CD4-positive, alpha-beta T cell treated with Interleukin-17A for 4 hours (primary cell): ENCODE measurements at regions not wholly inside any gene's neighbourhood (a gene's known extent, or its start where the extent isn't known, plus 50 kb on each side); places are given as distances from the start of the nearest gene placed in this dataset.
"Not testable (repeated sequence)": the region's sequence is repeated elsewhere in the genome, so short reads cannot be mapped to it uniquely, and the experiment has no call there.

Experiments used
- DNase-seq: peaks from one replicate; pipeline ENCODE4 v3.0.0-alpha.2; 2020; ENCODE audit warnings: mixed read lengths

DNA sequence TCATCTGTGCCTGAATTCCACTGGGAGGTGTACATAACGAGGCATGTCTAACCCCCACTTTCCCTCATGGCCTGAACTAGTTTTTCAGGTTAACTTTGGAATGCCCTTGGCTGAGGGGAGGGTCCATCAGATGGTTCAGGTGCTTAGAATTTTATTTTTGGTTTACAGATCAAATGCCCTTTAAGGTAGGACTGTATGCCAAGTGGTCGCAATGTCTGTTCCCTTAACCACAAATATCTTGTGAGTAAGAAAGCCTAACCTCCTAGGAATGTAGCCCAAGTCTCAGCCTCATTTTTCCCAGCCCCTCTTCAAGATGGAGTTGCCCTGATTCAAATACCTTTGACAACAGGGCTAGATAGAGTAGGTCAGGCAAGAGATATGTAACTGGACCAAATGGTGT lies 78.4 kb downstream of the RNASET2 start:
- DNase-seq, result no peak

DNA sequence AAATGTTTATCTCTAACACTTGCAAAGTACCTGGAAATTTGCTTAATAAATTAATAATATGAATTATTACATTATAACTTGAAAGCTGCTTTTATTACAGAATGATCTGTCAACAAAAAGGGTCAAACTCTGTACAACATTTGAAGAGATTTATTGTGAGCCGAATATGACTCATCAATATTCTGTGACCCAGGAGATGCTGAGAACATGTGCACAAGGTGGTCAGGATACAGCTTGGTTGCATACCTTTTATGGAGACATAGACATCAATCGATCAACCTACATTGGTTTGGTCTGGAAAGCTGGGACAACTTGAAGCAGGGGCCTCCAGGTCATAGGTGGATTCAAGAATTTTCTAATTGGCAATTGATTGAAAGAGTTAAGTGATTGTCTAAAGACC lies 79.0 kb downstream of the RNASET2 start:
- DNase-seq, result no peak

DNA sequence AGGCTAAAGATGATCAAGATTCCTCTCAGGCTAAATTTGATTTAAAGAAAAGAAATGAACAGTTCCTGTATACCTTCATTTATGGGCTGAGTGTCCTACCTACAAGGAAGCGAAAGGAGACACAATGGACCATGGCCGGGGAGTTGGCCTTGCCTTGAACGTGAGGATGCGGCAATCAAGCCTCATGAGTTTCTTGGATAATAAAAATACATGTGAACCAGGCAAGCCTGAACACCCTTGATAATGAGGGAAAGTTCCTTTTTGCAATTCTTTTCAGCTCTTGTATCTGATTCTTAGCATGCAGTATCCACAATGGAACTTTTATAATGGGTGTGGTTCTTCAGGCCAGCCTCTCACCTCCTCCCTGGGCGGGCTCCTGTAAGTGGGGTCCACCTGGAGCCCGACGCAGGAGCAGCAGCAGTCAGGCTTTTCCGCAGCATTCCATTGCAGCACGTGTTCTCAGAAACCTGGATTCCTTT lies 83.8 kb downstream of the RNASET2 start:
- DNase-seq, result no peak

DNA sequence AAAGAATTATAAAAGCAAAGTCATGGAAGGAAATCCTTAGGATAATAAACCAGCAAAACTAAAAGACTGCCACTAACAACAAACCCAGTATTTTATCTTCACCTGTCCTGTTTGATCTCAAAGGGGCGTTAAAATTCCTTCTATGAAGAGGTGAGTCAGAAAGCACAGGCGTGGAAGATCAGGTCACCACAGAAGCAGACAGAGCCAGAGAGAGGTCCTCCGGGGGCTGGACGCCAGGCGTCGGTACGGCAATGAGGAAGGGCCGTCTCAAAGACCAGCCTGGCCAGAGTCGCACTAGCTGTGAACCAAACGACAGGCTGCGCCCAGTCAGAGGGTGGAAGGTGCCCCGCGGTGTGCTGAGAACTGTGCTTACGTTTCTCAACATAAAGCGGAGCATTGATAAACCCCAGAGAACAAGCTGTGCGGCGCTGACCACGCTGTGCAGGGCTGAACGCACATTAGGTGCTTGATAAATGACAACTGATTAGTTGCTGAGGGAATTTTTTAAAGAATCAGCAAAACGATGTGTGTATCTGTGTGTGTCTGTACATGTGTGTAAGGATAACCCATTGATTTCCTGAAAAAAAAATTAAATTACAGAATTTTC lies 85.6 kb downstream of the RNASET2 start:
- no peak for DNase-seq

DNA sequence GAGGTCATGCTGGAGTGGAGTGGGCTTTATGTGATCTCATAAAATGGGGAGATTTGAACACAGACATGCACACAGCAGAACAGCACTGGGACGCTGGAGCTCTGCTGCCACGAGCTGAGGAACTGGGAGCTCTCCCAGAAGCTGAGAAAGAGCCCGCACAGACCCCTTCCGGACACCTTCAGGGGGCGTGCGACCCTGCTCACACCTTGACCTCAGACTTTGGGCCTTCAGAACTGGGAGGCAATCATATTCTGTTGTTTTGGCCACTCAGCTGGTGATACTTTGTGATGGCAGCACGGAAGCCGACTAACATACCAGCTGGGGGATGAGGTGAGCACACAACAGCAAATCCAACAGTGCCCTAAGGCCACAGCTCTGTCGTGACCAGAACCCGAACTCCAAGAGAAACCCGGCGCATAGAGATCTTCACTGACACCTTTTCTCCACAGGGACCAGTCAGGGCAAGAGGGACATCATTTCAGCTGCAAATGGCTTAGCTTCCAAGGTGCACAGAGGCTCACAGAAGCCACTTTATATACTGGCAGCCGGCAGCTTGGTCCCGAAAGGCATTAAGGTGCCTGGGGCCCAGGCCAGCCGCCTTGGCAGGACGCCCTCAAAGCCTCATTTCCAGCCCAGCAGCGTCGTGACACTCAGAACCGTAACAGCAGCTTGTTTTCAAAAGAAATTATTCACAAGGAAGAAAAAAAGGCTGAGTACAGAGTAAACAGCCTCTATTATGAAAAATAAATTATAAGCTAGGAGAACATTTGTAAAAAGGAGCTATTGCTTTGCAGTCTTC lies 89.3 kb downstream of the RNASET2 start:
- DNase-seq, result no peak

DNA sequence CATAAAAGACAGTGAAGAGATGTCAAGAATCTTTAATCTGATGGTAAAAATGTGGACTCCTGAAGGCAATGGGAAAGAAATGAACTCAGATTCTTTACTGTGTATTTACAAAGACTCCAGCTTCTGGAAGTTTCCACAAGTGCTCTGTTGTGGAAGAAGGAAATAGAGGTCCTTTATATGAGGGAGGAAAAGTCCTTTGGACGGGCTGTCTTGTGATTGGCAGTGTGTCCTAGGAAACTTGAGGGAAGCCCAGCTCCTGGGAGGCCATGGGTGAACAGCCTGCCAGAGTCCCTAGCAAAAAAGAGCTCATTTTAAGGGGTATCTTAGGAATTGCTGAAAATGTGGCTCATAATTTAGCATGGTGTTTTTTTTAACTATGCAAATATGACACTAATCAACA lies 92.0 kb downstream of the RNASET2 start:
- DNase-seq, result no peak

DNA sequence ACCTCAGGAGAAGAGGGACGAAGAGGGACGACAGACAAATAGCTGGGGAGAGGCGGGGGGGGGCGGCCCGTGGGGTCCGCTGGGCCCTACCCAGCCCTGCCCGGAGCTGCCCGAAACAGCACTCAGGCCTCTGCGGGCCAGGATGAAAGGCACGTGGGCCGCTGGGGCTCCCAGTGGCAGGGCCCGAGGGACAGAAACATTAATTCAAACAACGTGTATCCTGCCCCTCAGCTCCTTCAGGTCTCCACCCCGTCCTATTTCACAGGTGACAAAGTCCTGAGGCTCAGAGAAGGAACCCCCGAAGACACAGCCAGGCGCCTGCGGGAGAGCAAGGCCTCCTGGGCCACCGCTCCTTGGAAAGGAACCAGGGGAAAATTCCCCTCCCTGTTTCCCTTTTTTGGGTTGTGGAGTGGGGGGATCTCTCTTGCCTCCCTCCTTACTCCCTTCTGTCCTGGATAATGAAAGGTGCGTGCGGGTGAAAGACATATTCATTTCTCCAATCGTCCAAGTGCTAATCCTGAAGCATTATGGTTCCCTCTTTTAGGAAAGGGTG lies 93.3 kb downstream of the RNASET2 start:
- no peak for DNase-seq

DNA sequence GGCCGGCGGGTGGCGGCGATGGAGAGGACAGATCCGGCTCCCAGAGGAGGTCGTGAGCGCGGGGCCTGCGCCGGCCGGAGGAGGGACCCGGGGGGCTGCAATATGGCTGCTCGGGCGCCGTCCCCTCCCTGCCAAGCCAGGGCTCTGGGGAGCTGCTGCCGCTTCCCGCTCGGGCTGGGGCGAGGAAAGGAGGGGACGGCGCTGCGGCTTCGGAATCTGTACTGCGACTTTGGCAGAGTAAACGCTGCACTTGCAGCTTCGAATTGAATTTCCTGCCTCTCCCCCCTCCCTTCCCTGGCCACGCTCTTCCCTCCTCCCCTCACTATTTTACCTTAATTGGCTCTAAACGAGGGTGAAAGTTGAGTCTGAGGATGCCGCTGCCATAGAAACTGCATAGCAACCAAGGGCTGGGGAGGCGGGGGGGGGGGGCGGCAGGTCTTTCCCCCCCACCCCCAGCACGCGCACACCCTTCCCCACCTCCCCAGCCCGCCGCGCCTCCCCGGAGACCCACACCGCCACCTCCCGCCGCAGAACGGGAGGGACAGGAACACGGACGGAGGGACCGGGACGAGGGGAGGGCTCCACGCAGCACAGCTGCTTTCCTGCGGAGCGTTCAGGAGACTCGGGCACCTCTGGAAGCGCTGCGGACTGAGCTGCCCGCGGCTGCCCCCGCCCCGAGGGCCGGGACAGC lies 93.9 kb downstream of the RNASET2 start:
- DNase-seq, result peak; percentile 60

DNA sequence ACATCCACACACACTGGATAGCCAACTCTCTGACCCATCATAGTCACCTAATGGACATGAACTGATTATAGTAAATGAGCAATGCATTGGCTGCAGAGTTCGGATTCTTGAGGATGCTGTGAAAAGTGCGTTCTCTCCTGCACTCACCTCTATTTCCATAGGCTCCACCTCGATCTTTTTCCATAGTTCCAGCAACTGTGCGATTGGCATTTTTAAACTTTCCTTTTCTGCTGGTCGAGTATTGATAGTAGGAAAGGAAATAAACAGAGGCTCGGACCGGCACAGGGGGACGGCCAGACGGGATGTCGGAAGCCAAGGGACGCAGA lies 94.4 kb downstream of the RNASET2 start:
- DNase-seq, result no peak

DNA sequence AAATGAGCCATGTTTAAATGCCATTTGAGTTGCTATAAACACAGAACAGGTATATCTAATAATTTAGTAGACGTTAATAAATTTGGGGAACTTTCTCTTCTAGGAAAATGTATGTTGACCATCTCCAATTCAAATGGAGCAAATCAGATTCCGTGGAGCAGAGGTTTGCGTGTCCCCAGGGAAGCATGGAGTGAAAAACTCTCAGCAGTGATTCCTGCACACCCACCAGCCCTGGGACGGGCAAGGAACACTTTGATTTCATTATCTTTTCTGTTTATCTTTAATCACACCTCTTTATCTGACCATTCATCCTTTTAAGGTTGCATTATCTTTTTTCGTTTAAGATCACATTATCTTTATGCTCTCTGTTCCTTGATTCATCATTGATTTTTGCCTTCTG lies 95.0 kb downstream of the RNASET2 start:
- no peak for DNase-seq

DNA sequence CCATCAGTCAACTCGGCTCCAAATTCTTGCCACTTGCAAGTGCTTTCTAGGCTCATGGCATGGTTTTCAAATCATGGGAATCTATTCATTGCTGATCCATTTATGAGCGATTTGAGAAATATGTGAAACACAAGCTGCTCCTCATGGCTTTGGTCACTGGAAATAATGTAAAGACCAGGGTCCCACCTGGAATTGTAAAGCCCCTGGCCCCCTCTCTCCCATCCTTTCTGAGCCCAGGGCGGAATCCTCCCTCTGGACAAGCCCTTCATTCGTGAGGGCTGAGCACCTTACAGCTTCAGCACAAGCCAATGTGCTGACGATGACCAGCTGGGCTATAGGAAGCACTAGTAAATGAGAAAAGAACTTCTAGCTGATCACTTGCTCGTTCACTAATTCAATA lies 96.0 kb downstream of the RNASET2 start:
- no peak for DNase-seq

DNA sequence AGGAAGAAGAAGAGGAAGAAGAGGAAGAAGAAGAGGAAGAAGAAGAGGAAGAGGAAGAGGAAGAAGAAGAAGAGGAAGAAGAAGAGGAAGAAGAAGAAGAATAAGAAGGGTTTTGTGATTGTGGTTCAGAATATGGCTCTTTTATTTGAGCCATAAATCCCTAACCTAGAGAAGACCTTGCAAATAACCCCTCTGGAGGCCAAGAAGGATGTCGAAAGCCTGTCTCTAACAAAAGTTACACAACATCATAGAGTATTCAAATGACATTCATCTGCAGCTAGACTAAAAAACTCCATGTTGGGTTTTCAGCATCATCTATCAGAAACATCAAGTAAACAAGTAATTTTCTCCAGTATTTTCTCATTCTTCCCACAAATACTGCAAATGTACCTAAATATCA lies 100.9 kb downstream of the RNASET2 start:
- no peak for DNase-seq

DNA sequence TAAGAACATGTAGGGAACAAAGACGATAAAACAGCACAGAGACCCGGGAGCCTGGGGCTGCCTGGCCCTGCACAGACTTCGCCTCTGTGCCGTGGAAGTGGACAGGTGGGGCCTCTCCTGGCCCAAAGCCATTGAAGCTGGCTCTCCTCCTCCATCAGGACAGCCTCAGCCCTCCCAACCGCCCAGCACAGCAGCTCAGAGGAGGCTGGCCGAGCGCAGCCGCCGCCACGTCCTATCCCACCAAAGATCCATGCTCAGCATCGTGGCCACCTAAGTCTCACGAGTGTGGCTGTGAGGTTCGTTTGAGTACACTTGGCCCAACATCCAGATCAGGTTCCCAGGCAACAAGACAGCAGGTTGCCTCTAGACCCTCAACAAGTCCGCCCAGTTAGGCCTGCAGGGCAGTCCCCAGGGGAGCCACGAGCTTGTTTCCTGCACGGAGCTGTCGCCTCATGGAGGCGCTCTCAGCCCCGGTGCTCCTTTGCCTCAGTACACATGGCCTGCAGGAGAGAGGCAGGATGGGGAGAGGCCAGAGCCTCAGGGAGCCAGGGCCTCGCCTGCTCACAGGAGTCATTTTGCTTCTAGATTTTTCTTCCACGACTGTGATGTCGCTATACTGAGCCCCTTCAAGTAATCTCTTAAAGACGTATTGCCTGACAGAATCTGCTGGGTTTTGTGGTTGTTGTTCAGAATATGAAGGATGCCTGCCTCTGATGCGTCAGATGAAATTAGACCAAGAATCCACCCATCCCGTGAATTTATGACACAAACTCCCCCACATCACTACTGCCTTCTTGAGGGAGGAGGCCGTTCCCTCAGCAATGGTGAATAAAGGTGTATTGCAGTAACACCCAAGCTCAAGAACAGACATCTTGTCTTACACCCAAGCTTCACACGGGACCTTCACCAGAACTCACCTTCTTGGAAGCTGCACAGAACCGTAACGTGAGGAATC lies 102.7 kb downstream of the RNASET2 start:
- DNase-seq, result no peak

DNA sequence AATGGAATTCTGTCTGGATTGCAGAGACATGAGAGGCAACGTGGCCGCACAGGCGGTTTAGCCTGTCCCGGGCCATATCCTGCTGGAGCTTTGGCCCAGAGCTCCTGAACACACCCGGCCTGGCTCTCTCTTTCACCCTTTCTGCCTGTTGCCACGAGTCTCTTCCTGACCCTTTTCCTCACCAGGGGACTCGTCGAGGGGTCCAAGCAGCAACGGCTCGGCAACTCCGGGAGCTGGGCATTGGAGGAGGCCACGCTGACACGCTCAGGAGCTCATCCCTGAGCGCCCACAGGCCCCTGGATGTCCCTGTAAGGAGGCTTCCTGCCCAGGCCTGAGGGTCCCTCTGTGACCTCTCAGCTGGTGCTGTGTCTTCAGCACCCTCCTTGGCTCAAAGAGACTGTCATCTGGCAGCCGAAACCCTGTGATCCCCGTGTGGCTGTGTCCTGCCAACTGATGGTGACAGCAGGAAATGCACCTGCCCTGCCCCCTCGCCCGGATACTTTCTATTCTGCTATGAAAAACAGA lies 103.8 kb downstream of the RNASET2 start:
- DNase-seq, result peak; percentile 13

DNA sequence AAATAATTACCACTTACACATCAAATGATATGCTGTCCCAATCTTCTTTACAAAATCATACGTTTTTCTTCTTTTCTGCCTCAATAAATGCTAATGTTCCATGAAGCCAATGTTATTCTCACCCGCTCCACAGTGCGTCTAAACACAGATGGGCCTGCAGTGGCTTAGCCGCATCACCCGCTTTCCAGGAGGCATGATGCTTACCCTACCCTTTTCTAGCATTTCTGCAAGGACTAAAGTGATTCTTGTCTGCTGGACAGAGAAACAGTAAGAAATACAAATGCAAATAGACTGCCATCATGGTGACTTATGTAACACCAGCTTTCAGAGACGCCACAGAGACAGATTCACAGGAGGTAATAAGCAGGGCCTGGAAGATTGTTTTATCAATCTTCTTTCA lies 104.4 kb downstream of the RNASET2 start:
- no peak for DNase-seq

DNA sequence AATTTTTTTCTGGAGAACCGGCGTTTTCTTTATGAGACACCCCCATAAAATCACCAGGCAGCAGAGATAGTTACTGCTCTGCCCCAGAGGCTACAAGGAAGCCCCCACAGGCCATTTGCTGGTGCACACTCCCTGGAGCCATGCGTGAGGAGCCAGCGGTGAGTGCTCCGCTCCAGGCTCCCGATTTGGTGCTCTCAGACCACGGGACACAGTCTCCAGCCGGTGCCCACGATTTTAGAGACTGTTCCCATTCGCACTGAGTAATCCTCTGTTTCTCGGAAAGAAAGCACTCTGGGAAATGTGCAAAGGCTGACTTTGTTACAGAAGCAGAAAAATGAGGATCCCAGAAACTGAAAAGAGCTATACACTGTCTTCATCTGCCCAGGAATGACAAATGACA lies 104.9 kb downstream of the RNASET2 start:
- DNase-seq, result no peak

DNA sequence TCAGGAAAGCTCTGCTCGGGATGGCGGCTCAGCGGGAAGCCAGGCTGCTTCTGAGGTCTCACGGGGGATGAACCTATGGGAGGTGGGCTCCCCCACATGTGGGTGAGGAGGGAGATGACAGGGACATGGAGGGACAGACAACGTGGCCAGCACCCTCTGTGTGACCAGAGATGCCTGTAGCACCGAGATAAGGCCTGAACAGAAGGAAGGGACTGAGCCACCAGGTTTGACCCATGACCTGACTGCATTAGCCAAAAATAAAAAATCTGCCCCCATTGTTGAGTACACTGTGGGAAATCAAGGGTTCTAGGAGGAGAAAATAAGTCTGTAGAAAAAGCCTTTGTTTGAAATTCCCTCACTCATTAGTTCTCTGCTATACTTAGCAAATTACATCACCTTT lies 105.7 kb downstream of the RNASET2 start:
- DNase-seq, result no peak

DNA sequence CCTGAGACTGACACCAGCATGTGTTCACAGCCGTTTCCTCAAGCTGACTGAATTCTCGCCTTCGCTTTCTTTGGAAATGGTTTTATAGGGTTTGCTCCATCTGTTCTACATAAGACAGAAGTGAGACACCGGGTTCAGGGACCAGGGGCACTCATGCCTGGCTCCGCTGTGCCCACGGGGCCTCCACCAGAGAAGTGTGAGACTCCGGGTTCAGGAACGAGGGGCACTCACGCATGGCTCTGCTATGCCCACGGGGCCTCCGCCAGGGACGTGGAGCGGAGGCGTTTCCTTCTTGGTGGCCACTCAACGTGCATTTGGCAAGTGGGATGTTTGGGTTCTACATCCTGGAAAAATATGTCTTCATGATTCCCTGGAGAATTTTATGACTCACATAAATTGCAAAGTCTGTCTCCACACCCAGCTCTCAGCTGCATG lies 106.6 kb downstream of the RNASET2 start:
- DNase-seq, result no peak

DNA sequence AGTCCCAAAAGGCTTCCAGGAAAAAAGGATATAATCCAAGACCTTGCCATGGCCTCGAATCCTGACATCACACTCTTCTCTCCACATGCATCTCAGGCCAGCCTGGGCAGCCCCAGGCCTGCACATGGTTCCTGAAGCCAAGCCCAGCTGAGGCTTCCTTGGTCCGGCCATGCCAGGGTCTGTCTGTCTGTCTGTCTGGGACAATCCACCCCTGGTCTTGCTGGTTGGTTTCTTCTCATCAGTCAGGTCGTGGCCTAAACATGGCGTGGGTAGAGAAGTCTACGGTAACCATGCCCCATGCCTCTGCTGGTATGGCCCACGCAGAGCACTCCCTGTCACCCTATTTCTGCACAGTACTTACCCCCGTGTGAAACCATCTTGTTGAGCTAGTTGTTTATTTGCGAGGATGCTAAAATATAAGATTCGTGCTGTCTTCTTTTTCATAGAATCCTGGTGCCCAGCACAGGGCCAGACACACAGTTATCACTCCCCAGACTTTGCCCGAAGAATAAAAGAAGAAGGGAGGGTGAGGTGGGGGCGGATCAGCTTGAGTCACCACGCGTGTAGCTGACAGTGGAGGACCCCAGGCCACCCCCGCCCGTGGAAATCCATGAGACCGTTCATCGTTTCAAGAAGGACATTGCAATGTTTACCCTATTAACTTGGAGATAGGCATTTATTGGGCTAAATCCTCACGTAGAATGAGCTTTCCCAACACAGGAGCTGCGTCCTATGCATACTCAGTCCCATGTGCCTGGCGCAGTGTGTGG lies 107.2 kb downstream of the RNASET2 start:
- DNase-seq, result no peak

DNA sequence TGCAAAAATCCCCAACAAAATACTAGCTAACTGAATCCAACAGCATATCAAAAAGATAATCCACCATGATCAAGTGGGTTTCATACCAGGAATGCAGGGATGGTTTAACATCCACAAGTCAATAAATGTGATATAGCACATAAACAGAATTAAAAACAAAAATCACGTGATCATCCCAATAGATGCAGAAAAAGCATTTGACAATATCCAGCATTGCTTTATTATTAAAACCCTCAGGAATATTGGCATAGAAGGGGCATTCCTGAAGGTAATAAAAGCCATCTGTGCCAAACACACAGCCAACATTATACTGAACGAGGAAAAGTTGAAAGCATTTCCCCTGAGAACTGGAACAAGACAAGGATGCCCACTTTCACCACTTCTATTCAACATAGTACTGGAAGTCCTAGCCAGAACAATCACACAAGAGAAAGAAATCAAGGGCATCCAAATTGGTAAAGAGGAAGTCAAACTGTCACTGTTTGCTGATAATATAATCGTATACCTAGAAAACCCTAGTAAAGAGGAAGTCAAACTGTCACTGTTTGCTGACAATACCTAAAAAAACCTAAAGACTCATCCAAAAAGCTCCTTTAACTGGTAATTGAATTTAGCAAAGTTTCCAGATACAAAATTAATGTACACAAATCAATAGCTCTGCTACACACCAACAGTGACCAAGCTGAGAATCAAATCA lies 109.8 kb downstream of the RNASET2 start:
- not testable (repeated sequence) for DNase-seq

DNA sequence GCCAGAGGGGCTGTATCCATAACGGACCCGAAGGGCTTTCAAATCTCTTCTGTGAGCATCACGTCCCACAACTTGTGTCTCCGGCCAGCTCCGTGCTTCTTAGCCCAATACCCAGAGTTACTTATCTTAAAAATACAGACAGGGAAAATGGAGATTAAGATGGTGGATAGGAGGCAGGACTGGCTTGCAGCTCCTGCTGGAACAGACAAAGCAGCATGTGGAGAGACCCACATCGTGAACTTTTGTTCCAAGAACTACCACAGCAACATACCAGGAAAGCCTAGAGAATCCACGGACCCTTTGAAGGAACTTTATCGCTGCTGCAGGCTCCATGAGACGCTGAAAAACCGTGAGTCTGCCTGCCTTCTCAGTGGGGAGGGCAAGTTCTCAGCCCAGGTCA lies 113.7 kb downstream of the RNASET2 start:
- no peak for DNase-seq
